ENCODE measurements at regions not wholly inside any gene's neighbourhood (a gene's known extent, or its start where the extent isn't known, plus 50 kb on each side); places are given as distances from the start of the nearest gene placed in this dataset.

GRCh38 chr18:5030636-5031035, 166.4 kb downstream of the AKAIN1 start:
- TF ChIP-seq EP300 (IDR thresholded peaks at IDR 0.05), result no peak
- no peak for TF ChIP-seq CTCF (IDR thresholded peaks at IDR 0.05)
